HG02943 (cell line): ENCODE measurements at regions not wholly inside any gene's neighbourhood (a gene's known extent, or its start where the extent isn't known, plus 50 kb on each side); places are given as distances from the start of the nearest gene placed in this dataset.

Source experiments
- ATAC-seq: cut with Tn5 transposase; IDR thresholded peaks from one replicate; pipeline ENCODE4 v1.9.1; 2021; ENCODE audit warnings: mild to moderate bottlenecking, low read depth, moderate library complexity; ENCODE audit not compliant: unreplicated experiment

- no peak for ATAC-seq
These were observed 114.8 kb upstream of the PKDCC start for GRCh38 chr2:41933046-41933420.

- no peak for ATAC-seq
These were observed 114.1 kb upstream of the PKDCC start for GRCh38 chr2:41933585-41934320.

- ATAC-seq, result no peak
These were observed 113.4 kb upstream of the PKDCC start for GRCh38 chr2:41934329-41934958.

- no peak for ATAC-seq
These were observed 112.8 kb upstream of the PKDCC start for GRCh38 chr2:41935002-41935401.

GRCh38 chr2:41935825-41936224 lies 112.0 kb upstream of the PKDCC start:
- no peak for ATAC-seq

- ATAC-seq, result no peak
These were observed 110.9 kb upstream of the PKDCC start for GRCh38 chr2:41936771-41937463.

- ATAC-seq, result no peak
These were observed 110.3 kb upstream of the PKDCC start for GRCh38 chr2:41937464-41937906.

- ATAC-seq, result no peak
These were observed 109.7 kb upstream of the PKDCC start for GRCh38 chr2:41937921-41938708.

GRCh38 chr2:41940060-41940744 lies 107.6 kb upstream of the PKDCC start:
- no peak for ATAC-seq

GRCh38 chr2:41940745-41941063 lies 107.1 kb upstream of the PKDCC start:
- ATAC-seq, result no peak

GRCh38 chr2:41941831-41942230 lies 106.0 kb upstream of the PKDCC start:
- no peak for ATAC-seq

GRCh38 chr2:41942278-41942677 lies 105.5 kb upstream of the PKDCC start:
- no peak for ATAC-seq

- ATAC-seq, result no peak
These were observed 104.7 kb upstream of the PKDCC start for GRCh38 chr2:41943159-41943558.

- ATAC-seq, result no peak
These were observed 103.5 kb upstream of the PKDCC start for GRCh38 chr2:41944220-41944880.

- no peak for ATAC-seq
These were observed 100.0 kb upstream of the PKDCC start for GRCh38 chr2:41947701-41948396.

GRCh38 chr2:41948397-41948763 lies 99.4 kb upstream of the PKDCC start:
- no peak for ATAC-seq

GRCh38 chr2:41949091-41949882 lies 98.5 kb upstream of the PKDCC start:
- no peak for ATAC-seq

- no peak for ATAC-seq
These were observed 97.7 kb upstream of the PKDCC start for GRCh38 chr2:41949883-41950665.
